HepG2 (cell line): ENCODE measurements at regions not wholly inside any gene's neighbourhood (a gene's known extent, or its start where the extent isn't known, plus 50 kb on each side); places are given as distances from the start of the nearest gene placed in this dataset.

Source experiments
- ATAC-seq: fragments of 200-7000 bp; cut with Tn5 transposase; 3 replicates; pipeline ENCODE4 v1.9.1; 2020; ENCODE audit warnings: mild to moderate bottlenecking, moderate library complexity
- BruUV-seq: library from RNA; stranded (reverse); fragments of 400-500 nt; replicated peaks from 2 replicates; lab custom pipeline; 2021; lab: Mats Ljungman, UMichigan
- CTCF ChIA-PET: fragments of 300-600 bp; formaldehyde crosslinking; extraction: SDS; loops from one replicate; lab custom pipeline; 2021; ENCODE audit warnings: low total read pairs, inconsistent platforms, low intra/inter-chr PET ratio; lab: Yijun Ruan, JAX
- POLR2A ChIA-PET: fragments of 350-600 bp; sonication (Branson Sonifier 250); formaldehyde crosslinking; loops from one replicate; lab custom pipeline; 2020; ENCODE audit warnings: antibody characterized with exemption, inconsistent platforms; lab: Yijun Ruan, JAX
- DNase-seq: peaks from one replicate; pipeline ENCODE4 v3.0.0-alpha.2; 2015; ENCODE audit warnings: low spot score
- FAIRE-seq: peaks from 3 replicates; lab custom pipeline; 2011; peaks lifted over from hg19 to GRCh38; lab: Jason Lieb, UNC
- H2AFZ ChIP-seq: one replicate; pipeline ENCODE4 v1.6.1; 2011; ENCODE audit warnings: low read length, inconsistent platforms
- H3K27ac ChIP-seq: fragments of 300-600 bp; 3 replicates; pipeline ENCODE4 v1.8.0; 2011; ENCODE audit warnings: mixed run types, mild to moderate bottlenecking, mixed read lengths, low read length, inconsistent platforms; ENCODE audit not compliant: insufficient read depth; ENCODE audit errors: extremely low read length
- H3K27me3 ChIP-seq, 2 experiments: fragments of 200-600 bp in 1 of 2; 2 replicates in 1 of 2; 3 replicates in 1 of 2; pipeline versions ENCODE4 v1.6.0 to v1.8.0; 2011; ENCODE audit warnings: low read length in 2 of 2, mild to moderate bottlenecking in 2 of 2, moderate library complexity in 2 of 2, inconsistent platforms in 1 of 2; ENCODE audit not compliant: insufficient read depth in 2 of 2, control insufficient read depth in 1 of 2
- H3K36me3 ChIP-seq, 2 experiments: fragments of 200-600 bp in 1 of 2; replicated peaks in 1 of 2; 2 replicates in 1 of 2; 3 replicates in 1 of 2; pipeline versions ENCODE4 v1.5.1 to v1.8.0; 2011; ENCODE audit warnings: low read length in 2 of 2, inconsistent platforms in 1 of 2; ENCODE audit not compliant: insufficient read depth in 2 of 2, control insufficient read depth in 1 of 2
- H3K4me1 ChIP-seq: 2 replicates; pipeline ENCODE4 v1.5.1; 2012; ENCODE audit warnings: low read length, inconsistent platforms; ENCODE audit not compliant: insufficient read depth
- H3K4me2 ChIP-seq: 2 replicates; pipeline ENCODE4 v1.6.0; 2011; ENCODE audit warnings: low read depth, low read length, inconsistent platforms
- H3K4me3 ChIP-seq, 3 experiments: fragments of 200-600 bp in 1 of 3; sonication (generic), shearing (Covaris generic) in 1 of 3; replicated peaks in 1 of 3; 2 replicates each; pipeline ENCODE4 v1.5.1; 2011 to 2016; ENCODE audit warnings: low read length in 3 of 3, inconsistent platforms in 2 of 3, low read depth in 2 of 3, mild to moderate bottlenecking in 2 of 3, control low read depth in 1 of 3, mixed read lengths in 1 of 3; ENCODE audit not compliant: insufficient read depth in 1 of 3
- H3K79me2 ChIP-seq: one replicate; pipeline ENCODE4 v1.6.1; 2011; ENCODE audit warnings: low read length, inconsistent platforms; ENCODE audit not compliant: insufficient read depth
- H3K9ac ChIP-seq: 2 replicates; pipeline ENCODE4 v1.6.0; 2011; ENCODE audit warnings: mild to moderate bottlenecking, low read depth, low read length, inconsistent platforms; ENCODE audit not compliant: insufficient read depth
- H3K9me3 ChIP-seq: 2 replicates; pipeline ENCODE4 v1.5.1; 2012; ENCODE audit warnings: mild to moderate bottlenecking, low read length
- H4K20me1 ChIP-seq: 2 replicates; pipeline ENCODE4 v1.6.0; 2011; ENCODE audit warnings: inconsistent platforms, mild to moderate bottlenecking, low read length, moderate library complexity; ENCODE audit not compliant: insufficient read depth
- E2F5 ChIP-seq: sonication (generic); formaldehyde crosslinking; conservative IDR thresholded peaks from 2 replicates; pipeline ENCODE4 v1.4.0; 2020; ENCODE audit warnings: missing genetic modification reagents
- MLXIP ChIP-seq: sonication (generic); formaldehyde crosslinking; IDR thresholded peaks from 2 replicates; pipeline ENCODE4 v1.9.0; 2021; ENCODE audit warnings: missing genetic modification reagents, borderline replicate concordance
- NR2F1 ChIP-seq, 2 experiments: fragments of 450-650 bp in 1 of 2; formaldehyde crosslinking in 1 of 2; IDR thresholded peaks; 2 replicates each; pipeline versions ENCODE4 v1.5.0 to v1.6.1; 2016 to 2020; ENCODE audit warnings: mild to moderate bottlenecking in 1 of 2, missing compliant biosample characterization in 1 of 2, missing genetic modification reagents in 1 of 2, moderate library complexity in 1 of 2
- RCOR2 ChIP-seq: IDR thresholded peaks from 2 replicates; pipeline ENCODE4 v1.6.1; 2016; ENCODE audit warnings: missing biosample characterization, missing genetic modification reagents
- TBX2 ChIP-seq: sonication (generic); formaldehyde crosslinking; IDR thresholded peaks from 2 replicates; pipeline ENCODE4 v1.5.0; 2020; ENCODE audit warnings: missing genetic modification reagents, mild to moderate bottlenecking, borderline replicate concordance
- ZNF768 ChIP-seq: sonication (generic); formaldehyde crosslinking; IDR thresholded peaks from 2 replicates; pipeline ENCODE4 v1.4.0; 2020; ENCODE audit warnings: missing genetic modification reagents
- WGBS: methylation state at CpG from one replicate; pipeline ENCODE4 v1.1.6; 2017; ENCODE audit warnings: low lambda C conversion rate; 5-methylcytosine and 5-hydroxymethylcytosine counted together
- in situ Hi-C: cut with HindIII; loops from 2 replicates; pipeline ENCODE4 v1.10.0; 2017; ENCODE audit warnings: low pct_unique_long_range_greater_than_20kb; ENCODE audit not compliant: extremely low pct_ligation_motif_present
- intact Hi-C: fragments of 100-400 bp; cut with micrococcal nuclease; formaldehyde crosslinking; loops from one replicate; pipeline ENCODE4 v1.10.0; 2022; ENCODE audit not compliant: unreplicated experiment

GRCh38 chr10:10532236-10532635 lies 485.4 kb upstream of the CELF2 start:
- in situ Hi-C loops = no loop called here
- POLR2A ChIA-PET = no interaction called here
- Histone ChIP-seq H3K9ac (no peak overlapping the region), H3K27me3 (no peaks in the 10 kb centered on the region), H3K4me2 (no peak overlapping the region), H3K9me3 (peaks cover 96% of the 10 kb centered on the region), H3K36me3 (no peaks in the 10 kb centered on the region), H3K4me1 (no peaks in the 10 kb centered on the region), H3K79me2 (no peaks in the 10 kb centered on the region)
- no peak for ATAC-seq
- no peak for FAIRE-seq
- 0% methylated on average over 1 of the region's 1 CpG for whole genome bisulfite sequencing
- no TSS peak for BruUV-seq
- TF ChIP-seq E2F5 (CRISPR knock-in tag) = no peak
- no peak for TF ChIP-seq RCOR2 (CRISPR knock-in tag)
- no peak for TF ChIP-seq MLXIP (CRISPR knock-in tag)
- no peak for TF ChIP-seq NR2F1 (CRISPR knock-in tag; IDR thresholded peaks at IDR 0.05)
- TF ChIP-seq, all 625 proteins: peak for 0
- H3K27ac ChIP-seq = no peak overlapping the region
- H3K4me3 ChIP-seq = no peak overlapping the region
- no peak overlapping the region for H2AFZ ChIP-seq
- H4K20me1 ChIP-seq = no peaks in the 10 kb centered on the region
- intact Hi-C loops = no loop called here
- DNase-seq = no peak
- CTCF ChIA-PET = no interaction called here

GRCh38 chr10:10532826-10533225 lies 484.8 kb upstream of the CELF2 start:
- POLR2A ChIA-PET = no interaction called here
- CTCF ChIA-PET = no interaction called here

More at GRCh38 chr10:10532826-10533225, 484.8 kb upstream of the CELF2 start:
- Histone ChIP-seq H3K27ac (no peak overlapping the region), H3K79me2 (no peaks in the 10 kb centered on the region), H3K9me3 (peaks cover 96% of the 10 kb centered on the region), H3K4me1 (no peaks in the 10 kb centered on the region), H4K20me1 (no peaks in the 10 kb centered on the region), H3K4me3 (no peak overlapping the region), H3K4me2 (no peak overlapping the region), H2AFZ (no peak overlapping the region), H3K27me3 (no peaks in the 10 kb centered on the region), H3K9ac (no peak overlapping the region), H3K36me3 (no peaks in the 10 kb centered on the region)
- in situ Hi-C loops (no loop called here), intact Hi-C loops (no loop called here)
- no peak for FAIRE-seq
- WGBS = 3% methylated on average over 2 of the region's 2 CpGs
- ATAC-seq = no peak
- no peak for TF ChIP-seq ZNF768 (CRISPR knock-in tag)
- TF ChIP-seq TBX2 (CRISPR knock-in tag) = no peak
- BruUV-seq = no TSS peak
- DNase-seq = no peak
